Right ventricle myocardium inferior (tissue), 1 donor: ENCODE measurements at regions not wholly inside any gene's neighbourhood (a gene's known extent, or its start where the extent isn't known, plus 50 kb on each side); places are given as distances from the start of the nearest gene placed in this dataset.
"Not testable (repeated sequence)": the region's sequence is repeated elsewhere in the genome, so short reads cannot be mapped to it uniquely, and the experiment has no call there.

Experiments used
- ATAC-seq: fragments of 200-7000 bp; cut with Tn5 transposase; one replicate; pipeline ENCODE4 v1.9.1; 2020; ENCODE audit warnings: mild to moderate bottlenecking, moderate library complexity
- DNase-seq: peaks from one replicate; pipeline ENCODE4 v3.0.0; 2021; ENCODE audit errors: missing footprints
- intact Hi-C: fragments of 100-400 bp; cut with DNase I; formaldehyde crosslinking; loops from one replicate; pipeline ENCODE4 v1.11.0; 2022
- donor health status: DM: no; HTN: yes; CAD: no; lungs with severe emphysema.

DNA sequence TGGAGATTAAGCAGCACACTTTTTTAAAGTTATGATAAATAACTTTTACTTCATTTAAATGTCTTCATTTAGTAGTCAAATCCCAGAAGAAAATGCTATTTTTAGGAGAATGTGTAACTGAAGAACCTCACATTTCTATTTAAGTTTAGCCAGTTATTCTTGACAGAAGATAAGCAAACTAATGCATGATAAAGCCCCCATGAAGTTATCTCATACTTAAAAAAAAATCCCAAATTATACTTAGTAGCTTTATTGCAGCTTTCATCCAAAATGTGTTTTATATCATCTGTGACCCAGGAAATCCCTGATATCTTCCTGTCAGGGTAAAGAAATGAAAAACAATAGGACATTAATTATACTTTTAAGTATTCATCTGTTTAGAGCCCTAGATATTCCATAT lies 124.8 kb upstream of the SYT6 start:
- DNase-seq (no peak), ATAC-seq (no peak)
- intact Hi-C loops = no loop called here

DNA sequence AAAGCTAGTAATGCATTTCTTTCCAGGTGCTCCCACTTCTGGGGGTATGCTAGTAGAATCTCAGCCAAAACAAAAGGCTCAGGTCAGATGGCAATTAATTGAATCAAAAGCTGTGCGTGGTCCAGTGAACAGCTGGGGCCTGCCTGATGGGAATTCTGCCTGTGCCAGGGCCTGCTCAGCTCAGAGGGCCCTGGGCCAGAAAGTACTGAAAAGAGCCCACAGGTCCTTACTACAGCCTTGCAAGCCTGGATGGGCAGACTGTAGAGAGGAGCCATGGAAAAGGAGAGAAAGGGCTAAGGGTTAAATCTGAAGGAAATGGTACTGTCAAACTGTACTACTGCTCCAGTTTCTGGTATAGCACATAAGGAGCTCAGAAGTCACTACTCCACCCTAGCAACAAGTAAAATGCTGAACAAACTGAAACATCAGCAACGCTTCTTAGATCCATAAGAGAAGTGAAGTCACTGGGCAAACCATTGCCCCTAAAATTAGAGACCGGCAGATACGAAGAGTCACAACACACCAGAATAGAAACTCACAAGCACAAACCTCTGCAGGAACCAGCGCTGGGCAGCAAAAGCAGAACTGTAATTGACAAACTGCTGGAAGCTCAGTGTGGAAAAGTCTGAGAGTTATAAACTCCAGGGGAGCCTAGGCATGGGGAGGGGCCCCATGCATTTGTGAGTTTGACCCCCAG lies 121.1 kb upstream of the SYT6 start:
- intact Hi-C loops = no loop called here
- DNase-seq (no peak), ATAC-seq (peak; percentile 31)

DNA sequence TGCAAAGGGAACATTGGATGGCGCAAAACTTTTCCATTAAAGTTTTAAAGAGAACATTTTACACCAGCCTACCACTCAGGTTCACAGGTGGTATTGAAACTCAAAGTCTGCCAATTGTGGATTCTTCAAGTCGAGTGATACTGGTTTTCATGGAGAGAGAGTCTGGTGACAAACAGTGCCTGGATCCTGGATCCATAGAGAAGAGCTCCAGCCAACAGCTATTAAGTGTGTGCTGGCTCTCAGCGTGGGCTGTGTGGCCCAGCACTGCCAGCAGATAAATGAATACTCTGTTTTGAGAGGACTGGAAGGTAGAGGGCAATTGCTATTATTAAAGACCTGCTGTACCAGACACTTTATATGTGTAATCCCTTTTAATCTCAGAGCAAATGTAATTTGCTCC lies 118.9 kb upstream of the SYT6 start:
- no peak for ATAC-seq
- intact Hi-C loops = no loop called here
- DNase-seq = no peak

DNA sequence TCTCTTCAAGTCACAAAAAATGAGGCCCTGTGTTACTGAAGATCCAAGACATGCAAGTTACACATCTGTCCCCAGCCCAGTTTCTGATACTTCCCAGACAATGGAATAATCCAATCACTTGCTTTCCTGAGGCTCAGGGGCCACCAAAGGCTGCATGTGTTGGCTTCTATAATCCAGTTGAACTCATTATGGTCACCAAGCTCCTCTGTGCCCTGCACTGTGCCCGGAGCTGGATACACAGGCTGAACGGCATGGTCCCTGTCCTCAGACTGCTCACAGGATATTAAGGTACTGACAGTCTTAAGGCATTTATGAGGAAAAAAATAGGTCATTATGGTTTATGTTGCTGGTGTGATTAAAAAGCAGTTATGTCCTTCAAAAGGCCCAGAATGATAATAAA lies 117.0 kb upstream of the SYT6 start:
- ATAC-seq (no peak), DNase-seq (no peak)
- intact Hi-C loops = no loop called here

DNA sequence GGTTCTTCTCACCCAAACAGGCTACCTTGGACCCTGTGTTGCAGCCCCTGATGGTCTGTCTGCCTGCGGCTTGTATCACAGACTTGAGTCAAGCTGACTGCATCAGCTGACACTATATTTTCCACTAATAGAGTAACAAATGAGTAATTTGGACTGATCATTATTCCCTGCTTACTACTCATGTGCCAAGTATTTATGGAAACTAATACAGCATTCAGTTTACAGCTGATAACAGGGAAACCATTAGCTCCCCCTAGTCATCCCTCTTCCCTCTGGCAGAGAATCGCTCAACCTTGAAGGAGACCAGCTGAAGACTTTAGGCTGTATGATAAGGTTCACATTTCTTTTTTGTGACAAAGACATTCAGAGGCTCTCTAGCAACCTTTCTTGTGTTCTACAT lies 116.6 kb upstream of the SYT6 start:
- ATAC-seq (no peak), DNase-seq (no peak)
- intact Hi-C loops = no loop called here

DNA sequence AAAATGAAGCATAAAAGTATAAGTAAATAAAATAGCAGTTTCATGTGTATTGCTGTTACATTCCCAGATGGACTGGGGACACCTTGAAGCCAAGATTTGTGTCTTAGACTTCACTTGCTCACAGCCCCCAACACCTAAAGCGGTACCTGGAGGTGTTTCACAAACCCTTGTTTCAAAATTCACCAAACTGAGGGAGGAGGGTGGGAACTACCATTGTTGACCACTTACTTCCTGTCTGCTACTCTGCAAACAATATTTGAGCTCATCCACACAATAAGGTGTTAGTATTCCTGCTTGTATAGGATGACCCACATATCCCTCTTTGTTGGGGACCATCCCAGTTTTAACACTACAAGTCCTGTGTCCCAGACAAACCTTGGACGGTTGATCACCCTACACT lies 115.9 kb upstream of the SYT6 start:
- no peak for ATAC-seq
- intact Hi-C loops = loop anchor here (5.0 kb wide), 1 partner anchor 287 kb away; no protein-coding TSS in a partner anchor
- no peak for DNase-seq

DNA sequence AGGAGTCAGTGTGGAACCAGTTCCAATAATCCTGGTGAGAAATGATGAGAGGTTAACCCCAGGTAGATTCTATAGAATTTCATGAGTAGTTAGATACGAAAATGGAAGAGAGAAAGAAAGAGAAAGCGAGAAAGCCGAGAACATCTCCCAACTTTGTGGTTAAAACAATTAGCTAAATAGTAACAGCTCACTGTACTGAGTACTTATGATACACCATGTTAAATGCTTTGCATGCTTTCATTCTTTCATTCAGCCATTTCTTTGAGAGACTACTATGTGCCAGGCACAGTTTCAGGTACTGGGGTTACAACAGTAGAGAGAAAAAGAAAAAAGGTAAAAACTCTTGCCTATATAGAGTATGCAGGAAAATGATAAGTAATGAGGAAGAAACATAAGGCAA lies 109.7 kb upstream of the SYT6 start:
- intact Hi-C loops = no loop called here
- DNase-seq = no peak
- ATAC-seq = no peak

DNA sequence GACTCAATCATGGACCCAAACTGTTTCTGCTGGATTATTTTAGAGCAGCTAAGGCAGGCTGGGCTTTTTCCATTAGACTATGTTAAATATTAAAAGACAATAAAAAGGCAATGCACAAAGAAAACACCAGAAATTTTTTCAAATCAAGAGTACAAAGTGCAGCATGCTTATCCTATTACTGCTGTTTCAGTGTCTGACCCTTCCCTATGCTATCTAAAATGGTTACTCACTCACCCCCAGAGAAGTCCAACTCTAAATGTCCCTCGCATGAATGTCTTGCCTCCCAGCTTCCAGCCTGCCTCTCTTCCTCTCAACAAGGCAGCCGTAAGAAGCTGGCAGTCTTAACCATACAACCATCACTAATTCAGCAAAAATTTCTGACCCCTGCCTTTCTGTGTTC lies 108.7 kb upstream of the SYT6 start:
- intact Hi-C loops = no loop called here
- ATAC-seq = no peak
- DNase-seq = no peak

DNA sequence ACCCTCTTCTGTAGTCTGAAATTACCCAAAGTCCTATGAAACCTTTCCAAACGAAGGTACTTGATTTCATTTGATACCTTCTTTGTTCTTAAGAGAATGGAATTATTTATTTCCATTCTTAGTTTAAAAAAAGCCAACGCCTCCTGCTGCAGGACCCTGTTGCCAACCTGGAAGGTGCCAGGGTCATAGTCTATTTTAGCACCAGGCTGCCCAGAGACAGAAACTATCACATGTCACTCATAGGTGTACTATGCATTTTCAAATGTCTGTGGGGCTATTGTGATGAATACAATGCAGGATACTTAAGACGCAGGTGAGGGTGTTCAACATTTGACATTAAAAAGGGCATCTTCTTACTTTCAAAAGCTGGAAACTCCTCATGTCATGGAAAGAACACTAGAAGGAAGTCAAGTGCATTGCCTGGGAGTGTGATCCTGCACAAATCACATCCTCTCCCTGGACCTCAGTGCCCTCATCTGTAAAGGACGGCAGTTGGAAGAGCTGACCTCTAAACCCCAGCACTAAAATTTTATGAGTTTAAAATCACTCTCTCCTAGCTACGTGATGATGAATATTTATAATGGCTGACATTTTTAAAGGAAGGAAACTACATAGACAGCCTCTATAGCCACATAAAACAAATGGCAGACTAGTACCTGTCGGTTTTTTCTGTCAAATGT lies 107.3 kb upstream of the SYT6 start:
- no peak for DNase-seq
- intact Hi-C loops = no loop called here
- no peak for ATAC-seq

DNA sequence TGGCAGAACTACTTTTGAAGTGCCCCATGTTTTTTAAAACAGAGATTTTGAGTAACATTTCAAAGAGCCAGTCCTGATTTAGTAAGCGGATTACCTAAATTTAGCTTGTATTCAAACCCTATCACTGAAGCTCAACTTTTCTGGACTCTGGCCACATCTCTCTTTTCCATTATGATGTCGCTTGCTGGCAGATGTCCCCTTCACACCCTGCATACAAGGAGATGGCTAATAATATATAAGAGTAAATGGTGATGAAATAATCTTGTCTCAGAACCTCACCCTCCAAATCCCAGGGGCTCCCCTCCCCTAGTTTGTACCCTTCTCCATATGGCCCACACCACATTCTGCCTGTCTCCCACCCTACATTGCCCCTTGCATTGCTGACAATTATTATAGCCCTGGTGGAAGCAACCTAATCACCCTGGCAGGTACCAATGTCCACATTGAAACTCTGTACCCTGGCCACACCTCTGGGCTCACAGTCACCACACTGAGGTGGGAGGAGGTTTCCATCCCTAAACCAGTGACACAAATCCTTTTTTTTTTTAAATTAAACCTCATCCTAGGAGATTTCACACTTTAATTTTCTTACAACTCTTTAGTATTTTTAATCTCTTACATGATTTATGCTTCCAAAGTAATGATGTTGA lies 106.0 kb upstream of the SYT6 start:
- DNase-seq (no peak), ATAC-seq (peak; percentile 56)

DNA sequence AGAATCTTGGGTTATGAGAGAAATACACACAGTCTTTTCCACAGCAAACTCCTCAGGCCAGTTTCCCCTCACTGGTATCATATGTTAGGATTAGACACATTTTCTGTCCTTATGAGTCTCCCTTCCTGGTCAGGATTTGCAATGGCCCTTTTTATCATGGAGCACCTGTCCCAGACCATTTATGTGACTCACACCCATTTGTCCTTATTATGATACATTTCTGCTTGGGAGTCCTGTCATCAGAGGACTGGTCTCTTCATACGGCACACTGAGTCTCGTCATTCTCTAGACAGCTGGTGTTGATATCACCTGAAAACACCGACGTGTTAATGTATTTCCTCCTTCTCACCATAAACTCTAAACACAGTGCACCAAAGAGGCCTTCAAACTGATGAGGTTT lies 105.0 kb upstream of the SYT6 start:
- intact Hi-C loops = no loop called here
- no peak for ATAC-seq
- DNase-seq = no peak

More for the DNA sequence above, 106.0 kb upstream of the SYT6 start:
- intact Hi-C loops = no loop called here

DNA sequence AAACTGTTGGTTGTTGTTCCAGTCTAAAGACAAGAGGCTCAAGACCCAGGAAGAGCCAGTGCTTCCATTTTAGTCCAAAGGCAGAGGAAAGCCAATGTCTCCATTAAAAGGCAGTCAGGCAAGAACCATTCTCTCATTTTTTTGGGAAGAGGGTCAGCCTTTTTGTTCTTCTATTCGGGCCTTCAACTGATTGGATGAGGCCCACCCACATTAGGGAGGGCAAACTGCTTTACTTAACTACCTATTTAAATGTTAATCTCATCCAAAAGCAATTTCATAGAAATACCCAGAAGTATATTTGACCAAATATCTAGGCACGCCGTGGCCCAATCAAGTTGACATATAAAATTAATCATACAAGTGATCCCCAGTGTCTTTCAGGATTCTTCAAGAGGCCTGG lies 104.4 kb upstream of the SYT6 start:
- ATAC-seq (no peak), DNase-seq (no peak)
- intact Hi-C loops = no loop called here

DNA sequence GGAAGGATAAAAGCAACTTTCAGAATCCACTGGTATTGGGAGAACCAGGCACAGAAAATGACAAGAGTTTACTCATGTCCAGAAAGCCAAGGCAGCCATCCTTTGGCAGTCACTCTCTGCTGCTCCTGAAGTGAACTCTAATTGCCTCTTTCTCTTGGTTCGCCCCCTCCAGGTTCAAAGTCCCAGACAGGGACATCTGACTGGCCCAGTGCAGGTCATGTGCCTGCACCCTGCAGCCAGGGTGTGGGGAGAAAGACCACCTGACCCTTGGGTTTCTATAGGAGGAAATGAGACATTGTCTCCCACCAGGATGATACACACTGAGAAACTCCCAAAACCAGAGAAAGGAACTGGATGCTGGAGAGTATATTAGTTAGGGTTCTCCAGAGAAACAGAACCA lies 103.9 kb upstream of the SYT6 start:
- no peak for ATAC-seq
- DNase-seq = no peak
- intact Hi-C loops = no loop called here

DNA sequence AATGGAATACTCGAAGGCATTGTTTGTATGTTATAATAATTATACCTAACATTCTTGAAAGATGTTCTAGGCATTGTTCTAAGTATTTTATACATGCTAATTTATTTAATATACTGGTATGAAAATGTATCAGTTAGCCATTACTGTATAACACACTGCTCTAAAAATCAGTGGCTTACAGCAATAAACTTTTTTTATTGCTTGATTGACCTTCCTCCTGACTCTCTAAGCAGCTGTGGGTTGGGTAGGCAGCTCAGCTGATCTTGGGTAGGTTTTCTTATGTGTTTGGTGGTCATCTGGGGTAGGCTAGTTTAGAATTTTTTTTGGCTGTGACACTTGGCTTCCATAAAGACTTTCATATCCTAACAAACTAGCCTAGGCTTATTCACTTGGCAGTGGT lies 100.2 kb upstream of the SYT6 start:
- DNase-seq (no peak), ATAC-seq (no peak)
- intact Hi-C loops = no loop called here

DNA sequence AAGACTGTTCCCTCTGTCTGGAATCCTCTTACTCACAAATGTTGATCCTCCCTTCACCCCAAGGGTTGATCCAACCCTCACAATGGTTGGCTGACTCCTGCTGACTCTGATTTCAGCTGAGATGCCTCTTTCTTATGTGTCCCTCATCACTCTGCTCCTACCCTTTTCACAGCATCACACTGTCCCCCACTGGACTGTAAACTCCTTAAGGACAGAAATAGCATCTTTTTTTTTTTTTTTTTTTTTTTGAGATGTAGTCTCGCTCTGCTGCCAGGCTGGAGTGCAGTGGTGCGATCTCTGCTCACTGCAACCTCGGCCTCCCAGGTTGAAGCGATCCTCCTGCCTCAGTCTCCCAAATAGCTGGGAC lies 97.9 kb upstream of the SYT6 start:
- peak; percentile 19 for ATAC-seq
- intact Hi-C loops = no loop called here
- no peak for DNase-seq

DNA sequence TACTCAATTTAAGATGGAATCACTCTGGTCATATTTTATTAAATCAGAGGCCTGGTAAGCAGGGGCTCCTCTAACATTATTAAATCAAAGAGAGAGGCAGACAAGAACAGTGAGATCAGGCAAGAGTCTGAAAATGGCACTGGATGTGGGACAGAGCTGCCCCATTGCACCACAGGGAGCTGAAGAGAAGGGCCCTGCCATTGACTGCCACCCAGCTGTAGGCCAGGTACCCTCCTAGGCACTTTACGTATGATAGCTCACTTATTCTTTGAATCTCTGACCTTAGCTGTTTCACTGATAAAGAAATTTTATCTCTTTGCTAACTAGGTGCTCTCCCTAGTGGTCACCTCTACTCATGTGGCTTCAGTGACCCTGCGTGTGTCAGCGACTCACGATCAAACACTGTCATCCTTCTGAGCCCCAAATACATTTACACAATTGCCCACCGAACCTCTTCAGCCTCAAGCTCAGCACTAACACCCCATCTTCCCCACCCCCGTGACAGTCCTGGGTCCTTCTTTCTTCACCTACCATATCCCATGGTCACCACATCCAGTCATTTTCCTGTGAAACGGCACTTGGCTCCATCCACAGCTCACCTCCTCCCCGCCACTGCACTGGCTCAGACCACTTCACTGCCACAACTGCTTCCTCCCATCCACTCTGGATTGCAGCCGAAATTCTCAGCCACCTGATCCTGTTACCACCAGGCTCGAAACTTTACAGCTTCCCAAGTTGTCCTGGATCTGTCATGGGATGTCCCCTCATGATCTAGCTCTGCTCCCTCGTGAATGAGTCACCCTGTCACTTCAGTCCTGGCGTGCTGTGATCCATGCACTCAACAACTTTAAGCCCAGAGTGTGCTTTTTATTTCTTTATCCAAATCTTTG lies 97.3 kb upstream of the SYT6 start:
- ATAC-seq (peak; percentile 78), DNase-seq (no peak)
- intact Hi-C loops = no loop called here

DNA sequence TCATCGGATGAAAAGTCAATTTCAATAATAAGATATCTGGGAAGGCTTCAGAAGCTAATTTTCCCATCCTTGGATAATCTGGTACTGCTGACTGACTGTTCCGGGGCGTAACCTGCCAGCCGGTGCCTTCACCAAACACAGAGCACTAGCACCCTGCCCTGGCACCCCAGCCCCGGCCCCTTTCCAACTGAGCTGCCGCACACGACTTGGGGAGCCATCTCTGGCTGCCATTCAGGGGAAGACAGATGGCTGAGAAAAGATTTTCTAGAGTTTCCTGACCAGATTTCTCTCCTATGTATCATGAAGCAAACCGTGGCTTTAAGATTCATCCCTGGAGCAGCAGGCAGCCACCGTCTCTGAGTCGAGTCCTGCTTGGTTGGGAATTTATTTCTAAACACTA lies 96.0 kb upstream of the SYT6 start:
- intact Hi-C loops = no loop called here
- no peak for ATAC-seq

DNA sequence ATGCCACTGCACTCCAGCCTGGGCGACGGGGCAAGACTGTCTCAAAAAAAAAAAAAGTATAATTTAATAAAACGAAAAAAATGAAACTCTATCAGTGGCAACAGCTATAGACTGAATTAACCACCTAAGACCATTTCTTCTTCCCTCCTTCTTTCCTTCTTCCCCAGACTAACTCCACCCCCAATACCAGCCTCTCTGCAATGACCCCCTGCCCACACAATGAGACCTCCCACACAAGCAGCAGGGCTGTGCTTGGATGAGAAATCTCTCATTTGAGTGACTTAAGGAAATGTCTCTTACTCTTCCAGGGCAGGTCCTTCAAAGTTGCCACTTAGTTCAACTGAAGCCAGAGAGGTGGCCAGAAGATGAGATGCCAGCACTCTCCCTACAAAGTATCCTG lies 94.5 kb upstream of the SYT6 start:
- intact Hi-C loops = no loop called here
- ATAC-seq = no peak

More for the DNA sequence above, 96.0 kb upstream of the SYT6 start:
- DNase-seq = no peak

DNA sequence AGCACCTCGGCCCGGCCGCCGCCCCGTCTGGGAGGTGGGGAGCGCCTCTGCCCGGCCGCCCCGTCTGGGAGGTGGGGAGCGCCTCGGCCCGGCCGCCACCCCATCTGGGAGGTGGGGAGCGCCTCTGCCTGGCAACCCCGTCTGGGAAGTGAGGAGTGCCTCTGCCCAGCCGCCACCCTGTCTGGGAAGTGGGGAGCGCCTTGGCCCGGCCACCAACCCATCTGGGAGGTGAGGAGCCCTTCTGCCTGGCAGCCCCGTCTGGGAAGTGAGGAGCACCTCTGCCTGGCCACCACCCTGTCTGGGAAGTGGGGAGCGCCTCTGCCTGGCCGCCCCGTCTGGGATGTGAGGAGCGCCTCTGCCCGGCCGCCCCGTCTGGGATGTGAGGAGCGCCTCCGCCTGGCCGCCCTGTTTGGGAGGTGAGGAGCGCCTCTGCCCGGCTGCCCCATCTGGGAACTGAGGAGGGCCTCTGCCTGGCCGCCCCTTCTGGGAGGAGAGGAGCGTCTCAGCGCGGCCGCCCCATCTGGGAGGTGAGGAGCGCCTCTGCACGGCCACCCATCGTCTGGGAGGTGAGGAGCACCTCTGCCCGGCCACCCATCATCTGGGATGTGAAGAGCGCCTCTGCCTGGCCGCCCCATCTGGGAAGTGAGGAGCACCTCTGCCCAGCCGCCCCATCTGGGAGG lies 89.0 kb upstream of the SYT6 start:
- intact Hi-C loops, ATAC-seq, DNase-seq: not testable (repeated sequence)

More for the DNA sequence above, 94.5 kb upstream of the SYT6 start:
- no peak for DNase-seq
